HCT116 (cell line): ENCODE measurements at regions not wholly inside any gene's neighbourhood (a gene's known extent, or its start where the extent isn't known, plus 50 kb on each side); places are given as distances from the start of the nearest gene placed in this dataset.
"Not testable (repeated sequence)": the region's sequence is repeated elsewhere in the genome, so short reads cannot be mapped to it uniquely, and the experiment has no call there.

ENCODE experiments used
- ATAC-seq: fragments of 200-7000 bp; cut with Tn5 transposase; 2 replicates; pipeline ENCODE4 v1.9.1; 2020; ENCODE audit warnings: mild to moderate bottlenecking, moderate library complexity
- BruUV-seq: library from RNA; stranded (reverse); fragments of 400-500 nt; replicated peaks from 2 replicates; lab custom pipeline; 2021; lab: Mats Ljungman, UMichigan
- CTCF ChIA-PET: fragments of 300-600 bp; sonication (Branson Sonifier 250); formaldehyde crosslinking; loops from one replicate; lab custom pipeline; 2021; ENCODE audit warnings: antibody characterized with exemption; lab: Charles Lee
- POLR2A ChIA-PET: fragments of 300-600, 350-600 bp; sonication (Branson Sonifier 250); formaldehyde crosslinking; loops from one replicate; lab custom pipeline; 2021; ENCODE audit warnings: antibody characterized with exemption; lab: Charles Lee
- RAD21 ChIA-PET, 2 experiments: fragments of 300-600 bp; sonication (Branson Sonifier 250); formaldehyde crosslinking; loops; one replicate each; lab custom pipeline; 2023; ENCODE audit warnings: low total read pairs in 2 of 2; ENCODE audit not compliant: uncharacterized antibody in 2 of 2, unreplicated experiment in 2 of 2, low non-redundant PET in 1 of 2; lab: Charles Lee
- DNase-seq: peaks from one replicate; pipeline ENCODE4 v3.0.0-alpha.2; 2010; ENCODE audit warnings: low read depth, low spot score
- H2AFZ ChIP-seq: fragments of 200-600 bp; shearing (Covaris generic), sonication (generic); 2 replicates; pipeline ENCODE4 v1.6.1; 2017; ENCODE audit warnings: low read depth, mixed run types, mixed read lengths, antibody characterized with exemption, low read length; ENCODE audit not compliant: poor library complexity, severe bottlenecking
- H3K27ac ChIP-seq: 2 replicates; pipeline ENCODE4 v1.5.1; 2012; ENCODE audit warnings: low read depth, low read length
- H3K27me3 ChIP-seq: fragments of 200-600 bp; sonication (generic); 2 replicates; pipeline ENCODE4 v1.6.1; 2016; ENCODE audit warnings: mixed run types, low read length, mixed read lengths; ENCODE audit not compliant: insufficient read depth
- H3K36me3 ChIP-seq, 2 experiments: fragments of 200-500 bp in 1 of 2; fragments of 200-600 bp in 1 of 2; sonication (Bioruptor generic) in 1 of 2; sonication (generic) in 1 of 2; 2 replicates each; pipeline versions ENCODE4 v1.5.1 to v1.6.1; 2014 to 2016; ENCODE audit warnings: low read length in 2 of 2, inconsistent platforms in 1 of 2, mixed read lengths in 1 of 2, mixed run types in 1 of 2; ENCODE audit not compliant: insufficient read depth in 2 of 2, control insufficient read depth in 1 of 2
- H3K4me1 ChIP-seq, 2 experiments: fragments of 200-600 bp in 1 of 2; sonication (generic) in 1 of 2; 2 replicates each; pipeline versions ENCODE4 v1.5.1 to v1.6.1; 2012 to 2017; ENCODE audit warnings: low read length in 2 of 2, inconsistent platforms in 1 of 2, mild to moderate bottlenecking in 1 of 2, mixed read lengths in 1 of 2, mixed run types in 1 of 2, moderate library complexity in 1 of 2; ENCODE audit not compliant: insufficient read depth in 2 of 2, control insufficient read depth in 1 of 2
- H3K4me2 ChIP-seq: fragments of 200-600 bp; sonication (generic); 2 replicates; pipeline ENCODE4 v1.6.1; 2017; ENCODE audit warnings: mixed run types, low read length, mixed read lengths
- H3K4me3 ChIP-seq, 2 experiments: fragments of 200-600 bp in 1 of 2; sonication (generic) in 1 of 2; replicated peaks in 1 of 2; 2 replicates each; pipeline ENCODE4 v1.5.1; 2011 to 2016; ENCODE audit warnings: low read length in 2 of 2, control low read depth in 1 of 2, low read depth in 1 of 2, mild to moderate bottlenecking in 1 of 2, mixed read lengths in 1 of 2, mixed run types in 1 of 2
- H3K79me2 ChIP-seq: fragments of 200-600 bp; sonication (generic); 2 replicates; pipeline ENCODE4 v1.6.1; 2017; ENCODE audit warnings: mild to moderate bottlenecking, mixed run types, low read length, moderate library complexity, mixed read lengths; ENCODE audit not compliant: insufficient read depth
- H3K9ac ChIP-seq: fragments of 200-600 bp; sonication (generic); 2 replicates; pipeline ENCODE4 v1.6.1; 2016; ENCODE audit warnings: low read length, mixed read lengths
- H3K9me2 ChIP-seq: fragments of 200-600 bp; sonication (generic), shearing (Covaris generic); 2 replicates; pipeline ENCODE4 v1.6.1; 2017; ENCODE audit warnings: mixed run types, mild to moderate bottlenecking, moderate library complexity; ENCODE audit not compliant: insufficient read depth
- H3K9me3 ChIP-seq, 2 experiments: fragments of 200-500 bp in 1 of 2; fragments of 200-600 bp in 1 of 2; sonication (Bioruptor generic) in 1 of 2; sonication (generic) in 1 of 2; 2 replicates each; pipeline ENCODE4 v1.6.1; 2014 to 2017; ENCODE audit warnings: low read length in 2 of 2, mixed read lengths in 2 of 2, inconsistent platforms in 1 of 2, low read depth in 1 of 2, mild to moderate bottlenecking in 1 of 2, mixed run types in 1 of 2, moderate library complexity in 1 of 2; ENCODE audit not compliant: control insufficient read depth in 1 of 2, insufficient read depth in 1 of 2
- H4K20me1 ChIP-seq: fragments of 200-600 bp; sonication (generic), shearing (Covaris generic); 2 replicates; pipeline ENCODE4 v1.6.1; 2017; ENCODE audit warnings: mixed run types, mild to moderate bottlenecking, moderate library complexity; ENCODE audit not compliant: insufficient read depth
- FOSL1 ChIP-seq: IDR thresholded peaks from 2 replicates; pipeline ENCODE4 v1.6.1; 2012; ENCODE audit warnings: low read depth
- RAD21 ChIP-seq: IDR thresholded peaks from 2 replicates; pipeline ENCODE4 v1.6.1; 2012; ENCODE audit warnings: low read depth, mild to moderate bottlenecking
- YY1 ChIP-seq: IDR thresholded peaks from 2 replicates; pipeline ENCODE4 v1.6.1; 2011; ENCODE audit warnings: low read length, low read depth, moderate library complexity, mild to moderate bottlenecking; ENCODE audit not compliant: insufficient replicate concordance; ENCODE audit errors: extremely low read depth
- ZBTB33 ChIP-seq: IDR thresholded peaks from 2 replicates; pipeline ENCODE4 v1.6.1; 2011; ENCODE audit warnings: mild to moderate bottlenecking, low read length, moderate library complexity; ENCODE audit not compliant: insufficient replicate concordance; ENCODE audit errors: extremely low read depth
- ZFX ChIP-seq: fragments of 450-650 bp; IDR thresholded peaks from 2 replicates; pipeline ENCODE4 v1.6.1; 2017
- intact Hi-C: fragments of 100-400 bp; cut with micrococcal nuclease; formaldehyde crosslinking; loops from 2 replicates; pipeline ENCODE4 v1.10.0; 2022

GRCh38 chr12:25687226-25687625 is 134.1 kb upstream of the LMNTD1 start:
- DNase-seq: no peak
- no peaks in the 10 kb centered on the region for H3K79me2 ChIP-seq
- no peaks in the 10 kb centered on the region for H4K20me1 ChIP-seq
- no peaks in the 10 kb centered on the region for H3K36me3 ChIP-seq
- no peak overlapping the region for H3K4me3 ChIP-seq
- TF ChIP-seq FOSL1 (no peak), YY1 (no peak), RAD21 (no peak), ZFX (no peak), ZBTB33 (no peak)
- BruUV-seq: no TSS peak
- intact Hi-C loops: no loop called here
- no peak overlapping the region for H2AFZ ChIP-seq
- POLR2A ChIA-PET: no interaction called here
- H3K9me3 ChIP-seq: no peaks in the 10 kb centered on the region
- no peaks in the 10 kb centered on the region for H3K27me3 ChIP-seq
- H3K4me2 ChIP-seq: no peak overlapping the region
- H3K27ac ChIP-seq: no peak overlapping the region
- CTCF ChIA-PET: no interaction called here
- RAD21 ChIA-PET: no interaction called here
- no peak overlapping the region for H3K9ac ChIP-seq
- no peak for ATAC-seq
- H3K4me1 ChIP-seq: no peaks in the 10 kb centered on the region
- no peaks in the 10 kb centered on the region for H3K9me2 ChIP-seq

GRCh38 chr12:25688851-25689250 is 135.8 kb upstream of the LMNTD1 start:
- H3K27me3 ChIP-seq, H3K27ac ChIP-seq, ATAC-seq, H3K79me2 ChIP-seq, DNase-seq, RAD21 ChIA-PET, H3K9ac ChIP-seq, H3K4me2 ChIP-seq, H2AFZ ChIP-seq, POLR2A ChIA-PET, CTCF ChIA-PET, H3K9me3 ChIP-seq, H4K20me1 ChIP-seq, BruUV-seq, H3K4me1 ChIP-seq, intact Hi-C loops, H3K36me3 ChIP-seq, H3K9me2 ChIP-seq, H3K4me3 ChIP-seq: not testable (repeated sequence)
